ENCODE measurements at regions not wholly inside any gene's neighbourhood (a gene's known extent, or its start where the extent isn't known, plus 50 kb on each side); places are given as distances from the start of the nearest gene placed in this dataset.

DNA sequence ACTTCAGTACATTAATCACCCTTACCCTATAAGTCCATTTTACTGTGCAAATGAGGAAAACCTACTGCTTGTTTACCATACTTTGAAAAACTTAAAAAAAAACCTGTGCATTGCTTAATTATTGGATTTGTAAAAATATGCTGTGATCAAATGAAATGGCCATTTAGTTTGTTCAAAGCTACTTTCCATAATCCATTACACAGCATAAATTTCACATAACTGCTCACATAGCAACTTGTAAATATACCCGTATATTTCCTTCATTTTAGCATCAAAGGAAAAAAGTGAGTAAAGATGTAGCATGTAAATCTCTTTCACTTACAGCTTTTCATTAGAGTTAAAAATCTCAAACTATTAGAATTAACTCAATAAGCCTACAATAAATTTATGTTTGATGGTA lies 415.1 kb downstream of the NR4A2 start:
- ChIA-PET POLR2A (no interaction called here), CTCF (no interaction called here)
- peaks cover 0 to under 1% (median 0%) of the 10 kb centered on the region in 3 donors for H3K9me3 ChIP-seq (ENCODE audit: control extremely low read depth in 1 of 3, control insufficient read depth in 2 of 3, insufficient read depth in 1 of 3, low read length in 2 of 3)
- no peaks in the 10 kb centered on the region for H3K27me3 Mint-ChIP-seq
- no peaks in the 10 kb centered on the region for H4K20me1 ChIP-seq (ENCODE audit: control insufficient read depth, insufficient read depth, low read length, poor library complexity, severe bottlenecking)
- WGBS (ENCODE audit: insufficient coverage) = no CpG with 5 or more reads among the region's 1 CpG
- no peaks in the 10 kb centered on the region for H3K36me3 ChIP-seq (replicated peaks in 1 of 2; ENCODE audit: control extremely low read depth in 1 of 2, control insufficient read depth in 1 of 2, extremely low read depth in 1 of 2, insufficient read depth in 2 of 2, low read length in 1 of 2)
- intact Hi-C loops (cut with micrococcal nuclease) = no loop called here
- no peak overlapping the region for H3K27ac ChIP-seq (ENCODE audit: low read length in 2 of 2)
- no peak overlapping the region for H2AFZ ChIP-seq (ENCODE audit: insufficient read depth, low read depth, low read length, poor library complexity, severe bottlenecking)
- H3K79me2 ChIP-seq (ENCODE audit: control insufficient read depth, insufficient read depth, low read length) = no peaks in the 10 kb centered on the region
- H3K4me3 ChIP-seq (ENCODE audit: control extremely low read depth in 1 of 5, extremely low read depth in 1 of 5, insufficient read depth in 1 of 5, low read depth in 2 of 5, low read length in 4 of 5) = no peak overlapping the region
- no peaks in the 10 kb centered on the region for H3K4me1 Mint-ChIP-seq
- no peak for ATAC-seq (ENCODE audit: low read depth)
- no peak overlapping the region for H3K4me3 Mint-ChIP-seq
- H3K4me2 ChIP-seq (replicated peaks; ENCODE audit: low read depth, low read length, poor library complexity, severe bottlenecking) = no peak overlapping the region
- no peaks in the 10 kb centered on the region for H3K4me1 ChIP-seq (ENCODE audit: control insufficient read depth in 2 of 2, insufficient read depth in 2 of 2, low read length in 2 of 2)
- no peak overlapping the region for H3K9ac ChIP-seq (ENCODE audit: low read length)
- DNase-seq = no peak
- H3K27ac Mint-ChIP-seq = no peak overlapping the region
- TF ChIP-seq, protein P1, sequence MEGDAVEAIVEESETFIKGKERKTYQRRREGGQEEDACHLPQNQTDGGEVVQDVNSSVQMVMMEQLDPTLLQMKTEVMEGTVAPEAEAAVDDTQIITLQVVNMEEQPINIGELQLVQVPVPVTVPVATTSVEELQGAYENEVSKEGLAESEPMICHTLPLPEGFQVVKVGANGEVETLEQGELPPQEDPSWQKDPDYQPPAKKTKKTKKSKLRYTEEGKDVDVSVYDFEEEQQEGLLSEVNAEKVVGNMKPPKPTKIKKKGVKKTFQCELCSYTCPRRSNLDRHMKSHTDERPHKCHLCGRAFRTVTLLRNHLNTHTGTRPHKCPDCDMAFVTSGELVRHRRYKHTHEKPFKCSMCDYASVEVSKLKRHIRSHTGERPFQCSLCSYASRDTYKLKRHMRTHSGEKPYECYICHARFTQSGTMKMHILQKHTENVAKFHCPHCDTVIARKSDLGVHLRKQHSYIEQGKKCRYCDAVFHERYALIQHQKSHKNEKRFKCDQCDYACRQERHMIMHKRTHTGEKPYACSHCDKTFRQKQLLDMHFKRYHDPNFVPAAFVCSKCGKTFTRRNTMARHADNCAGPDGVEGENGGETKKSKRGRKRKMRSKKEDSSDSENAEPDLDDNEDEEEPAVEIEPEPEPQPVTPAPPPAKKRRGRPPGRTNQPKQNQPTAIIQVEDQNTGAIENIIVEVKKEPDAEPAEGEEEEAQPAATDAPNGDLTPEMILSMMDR (IDR thresholded peaks at IDR 0.05) = no peak
- no peak for TF ChIP-seq EZH2 (IDR thresholded peaks at IDR 0.05; ENCODE audit: borderline replicate concordance, insufficient read depth, low read depth, low read length, poor library complexity, severe bottlenecking)
- peaks cover 3% of the 10 kb centered on the region for H3K9me3 Mint-ChIP-seq (ENCODE audit: insufficient read depth)
- no peaks in the 10 kb centered on the region for H3K27me3 ChIP-seq (replicated peaks in 1 of 4; ENCODE audit: control extremely low read depth in 1 of 4, control insufficient read depth in 3 of 4, insufficient read depth in 4 of 4, low read length in 3 of 4)

DNA sequence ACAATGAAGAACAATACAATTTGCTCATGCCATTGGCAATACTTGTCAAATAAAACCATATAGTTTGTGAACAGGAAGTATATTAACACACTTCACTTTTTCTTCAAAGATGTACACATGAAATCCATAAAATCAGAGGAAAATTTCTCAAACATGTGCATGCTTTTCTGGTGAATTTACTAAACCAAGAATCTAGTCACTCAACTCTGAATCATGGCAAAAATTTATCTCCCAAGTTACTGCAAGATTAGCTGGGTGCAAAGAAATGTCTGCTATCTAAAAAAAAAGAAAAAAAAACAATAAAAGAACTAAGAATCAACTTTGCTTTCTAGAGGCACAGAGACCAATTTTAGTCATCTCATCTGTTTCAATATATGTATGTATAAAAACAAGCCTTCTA lies 419.2 kb downstream of the NR4A2 start:
- DNase-seq (no peak), ATAC-seq (ENCODE audit: low read depth) (no peak)
- intact Hi-C loops (cut with micrococcal nuclease) = no loop called here
- H3K79me2 ChIP-seq (ENCODE audit: control insufficient read depth, insufficient read depth, low read length) = no peaks in the 10 kb centered on the region
- no peak overlapping the region for H3K9ac ChIP-seq (ENCODE audit: low read length)
- POLR2A ChIA-PET = no interaction called here
- H3K27me3 ChIP-seq (replicated peaks in 1 of 4; ENCODE audit: control extremely low read depth in 1 of 4, control insufficient read depth in 3 of 4, insufficient read depth in 4 of 4, low read length in 3 of 4) = no peaks in the 10 kb centered on the region
- peaks cover 3% of the 10 kb centered on the region for H3K9me3 Mint-ChIP-seq (ENCODE audit: insufficient read depth)
- no peaks in the 10 kb centered on the region for H3K27me3 Mint-ChIP-seq
- H3K27ac ChIP-seq (ENCODE audit: low read length in 2 of 2) = no peak overlapping the region
- no peak overlapping the region for H2AFZ ChIP-seq (ENCODE audit: insufficient read depth, low read depth, low read length, poor library complexity, severe bottlenecking)
- no peaks in the 10 kb centered on the region for H4K20me1 ChIP-seq (ENCODE audit: control insufficient read depth, insufficient read depth, low read length, poor library complexity, severe bottlenecking)
- H3K4me3 Mint-ChIP-seq = no peak overlapping the region
- no peaks in the 10 kb centered on the region for H3K9me3 ChIP-seq (ENCODE audit: control extremely low read depth in 1 of 3, control insufficient read depth in 2 of 3, insufficient read depth in 1 of 3, low read length in 2 of 3)
- H3K36me3 ChIP-seq (replicated peaks in 1 of 2; ENCODE audit: control extremely low read depth in 1 of 2, control insufficient read depth in 1 of 2, extremely low read depth in 1 of 2, insufficient read depth in 2 of 2, low read length in 1 of 2) = no peaks in the 10 kb centered on the region
- no peak overlapping the region for H3K4me2 ChIP-seq (replicated peaks; ENCODE audit: low read depth, low read length, poor library complexity, severe bottlenecking)
- TF ChIP-seq, protein P1 (IDR thresholded peaks at IDR 0.05) = no peak
- TF ChIP-seq EZH2 (IDR thresholded peaks at IDR 0.05; ENCODE audit: borderline replicate concordance, insufficient read depth, low read depth, low read length, poor library complexity, severe bottlenecking) = no peak
- H3K4me3 ChIP-seq (ENCODE audit: control extremely low read depth in 1 of 5, extremely low read depth in 1 of 5, insufficient read depth in 1 of 5, low read depth in 2 of 5, low read length in 4 of 5) = no peak overlapping the region
- no peaks in the 10 kb centered on the region for H3K4me1 Mint-ChIP-seq
- CTCF ChIA-PET = no interaction called here
- no peak overlapping the region for H3K27ac Mint-ChIP-seq
- no peaks in the 10 kb centered on the region for H3K4me1 ChIP-seq (ENCODE audit: control insufficient read depth in 2 of 2, insufficient read depth in 2 of 2, low read length in 2 of 2)

Data from B cell (primary cell).